GM12891 (cell line): ENCODE measurements at regions not wholly inside any gene's neighbourhood (a gene's known extent, or its start where the extent isn't known, plus 50 kb on each side); places are given as distances from the start of the nearest gene placed in this dataset.

ENCODE experiments used
- PAX5 ChIP-seq: IDR thresholded peaks from 2 replicates; pipeline ENCODE4 v1.6.1; 2011; ENCODE audit warnings: low read length, moderate library complexity, mild to moderate bottlenecking; ENCODE audit not compliant: insufficient read depth, severe bottlenecking
- POLR2A ChIP-seq: IDR thresholded peaks from 2 replicates; pipeline ENCODE4 v1.6.1; 2011; ENCODE audit warnings: low read depth, low read length, control low read depth
- POLR2AphosphoS5 ChIP-seq: IDR thresholded peaks from 2 replicates; pipeline ENCODE4 v1.6.1; 2011; ENCODE audit warnings: low read depth, low read length, control low read depth
- SPI1 ChIP-seq: IDR thresholded peaks from 2 replicates; pipeline ENCODE4 v1.6.1; 2011; ENCODE audit warnings: low read depth, low read length, control low read depth
- TAF1 ChIP-seq: IDR thresholded peaks from 2 replicates; pipeline ENCODE4 v1.6.1; 2011; ENCODE audit warnings: low read depth, low read length, control low read depth

GRCh38 chr18:75500545-75500944 is 73.0 kb upstream of the SMIM21 start:
- TF ChIP-seq POLR2AphosphoS5 (no peak), SPI1 (no peak), PAX5 (no peak), POLR2A (no peak), TAF1 (no peak)
